ENCODE measurements at regions not wholly inside any gene's neighbourhood (a gene's known extent, or its start where the extent isn't known, plus 50 kb on each side); places are given as distances from the start of the nearest gene placed in this dataset.

DNA sequence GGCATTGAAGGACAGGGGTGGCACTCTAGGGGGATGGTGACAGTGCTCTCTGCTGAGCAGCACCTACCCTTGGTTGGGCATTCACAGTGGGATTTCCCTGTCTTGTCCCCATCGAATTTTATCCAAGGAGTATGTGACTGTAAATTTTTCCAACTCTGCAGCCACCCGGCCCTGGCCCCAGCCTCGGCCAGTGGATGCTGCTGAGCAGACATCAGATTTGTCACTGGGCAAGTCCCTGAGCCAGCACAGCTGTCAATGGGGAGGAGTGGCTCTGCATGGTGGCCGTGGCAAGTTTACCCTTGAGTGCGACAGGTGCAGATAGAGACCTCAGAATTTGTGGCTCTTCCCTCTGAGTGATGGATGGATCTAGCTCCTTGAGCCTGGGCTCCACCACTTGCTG is 240.2 kb upstream of the CSF3R start:
- TF ChIP-seq, protein P1, sequence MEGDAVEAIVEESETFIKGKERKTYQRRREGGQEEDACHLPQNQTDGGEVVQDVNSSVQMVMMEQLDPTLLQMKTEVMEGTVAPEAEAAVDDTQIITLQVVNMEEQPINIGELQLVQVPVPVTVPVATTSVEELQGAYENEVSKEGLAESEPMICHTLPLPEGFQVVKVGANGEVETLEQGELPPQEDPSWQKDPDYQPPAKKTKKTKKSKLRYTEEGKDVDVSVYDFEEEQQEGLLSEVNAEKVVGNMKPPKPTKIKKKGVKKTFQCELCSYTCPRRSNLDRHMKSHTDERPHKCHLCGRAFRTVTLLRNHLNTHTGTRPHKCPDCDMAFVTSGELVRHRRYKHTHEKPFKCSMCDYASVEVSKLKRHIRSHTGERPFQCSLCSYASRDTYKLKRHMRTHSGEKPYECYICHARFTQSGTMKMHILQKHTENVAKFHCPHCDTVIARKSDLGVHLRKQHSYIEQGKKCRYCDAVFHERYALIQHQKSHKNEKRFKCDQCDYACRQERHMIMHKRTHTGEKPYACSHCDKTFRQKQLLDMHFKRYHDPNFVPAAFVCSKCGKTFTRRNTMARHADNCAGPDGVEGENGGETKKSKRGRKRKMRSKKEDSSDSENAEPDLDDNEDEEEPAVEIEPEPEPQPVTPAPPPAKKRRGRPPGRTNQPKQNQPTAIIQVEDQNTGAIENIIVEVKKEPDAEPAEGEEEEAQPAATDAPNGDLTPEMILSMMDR (conservative IDR thresholded peaks at IDR 0.05; ENCODE audit: low read depth, low read length), result no peak
- TF ChIP-seq EZH2 (IDR thresholded peaks at IDR 0.05; ENCODE audit: borderline replicate concordance, low read depth, low read length, poor library complexity, severe bottlenecking), result no peak

Measured in A673 (cell line).